ENCODE measurements at regions not wholly inside any gene's neighbourhood (a gene's known extent, or its start where the extent isn't known, plus 50 kb on each side); places are given as distances from the start of the nearest gene placed in this dataset.

- TF ChIP-seq CTCF (IDR thresholded peaks at IDR 0.05; ENCODE audit: low read depth, low read length) (no peak), MYC (IDR thresholded peaks at IDR 0.05; ENCODE audit: low read depth, low read length) (no peak), POLR2A (IDR thresholded peaks at IDR 0.05; ENCODE audit: extremely low read depth, insufficient read length) (no peak), MAX (IDR thresholded peaks at IDR 0.05; ENCODE audit: low read depth, low read length) (no peak)
Measured at GRCh38 chr11:31921081-31921480, 110.0 kb upstream of the PAX6 start.

All from NB4 (cell line).